GM23338 (cell line): ENCODE measurements at regions not wholly inside any gene's neighbourhood (a gene's known extent, or its start where the extent isn't known, plus 50 kb on each side); places are given as distances from the start of the nearest gene placed in this dataset.

ENCODE experiments used
- ATAC-seq: fragments of 200-7000 bp; cut with Tn5 transposase; 3 replicates; pipeline ENCODE4 v1.9.1; 2020
- DNase-seq: peaks from one replicate; pipeline ENCODE4 v3.0.0-alpha.2; 2015; ENCODE audit warnings: low spot score
- H2AFZ ChIP-seq: fragments of 200-600 bp; sonication (generic); 2 replicates; pipeline ENCODE4 v1.8.0; 2016; ENCODE audit warnings: antibody characterized with exemption, mild to moderate bottlenecking, moderate library complexity
- H3F3A ChIP-seq: fragments of 200-600 bp; sonication (generic); replicated peaks from 2 replicates; pipeline ENCODE4 v1.8.0; 2017; ENCODE audit warnings: antibody characterized with exemption, mixed run types, low read depth
- H3K27ac ChIP-seq: fragments of 200-600 bp; sonication (generic); 2 replicates; pipeline ENCODE4 v1.6.1; 2016; ENCODE audit warnings: low read depth
- H3K27me3 ChIP-seq: fragments of 200-600 bp; sonication (generic); 2 replicates; pipeline ENCODE4 v1.8.0; 2016; ENCODE audit warnings: mild to moderate bottlenecking, mixed run types, moderate library complexity; ENCODE audit not compliant: insufficient read depth
- H3K36me3 ChIP-seq: fragments of 200-600 bp; sonication (generic); 2 replicates; pipeline ENCODE4 v1.8.0; 2016; ENCODE audit warnings: mild to moderate bottlenecking; ENCODE audit not compliant: insufficient read depth
- H3K4me1 ChIP-seq: fragments of 200-600 bp; sonication (generic); 2 replicates; pipeline ENCODE4 v1.8.0; 2016; ENCODE audit warnings: mild to moderate bottlenecking, moderate library complexity; ENCODE audit not compliant: insufficient read depth
- H3K4me2 ChIP-seq: fragments of 200-600 bp; sonication (generic); 2 replicates; pipeline ENCODE4 v1.7.1; 2017; ENCODE audit warnings: mixed run types
- H3K4me3 ChIP-seq: fragments of 200-600 bp; sonication (generic); 2 replicates; pipeline ENCODE4 v1.6.1; 2016; ENCODE audit warnings: mixed run types
- H3K79me2 ChIP-seq: fragments of 200-600 bp; sonication (generic); replicated peaks from 2 replicates; pipeline ENCODE4 v1.8.0; 2017; ENCODE audit warnings: mild to moderate bottlenecking; ENCODE audit not compliant: insufficient read depth
- H3K9me2 ChIP-seq: fragments of 200-600 bp; sonication (generic); 2 replicates; pipeline ENCODE4 v1.8.0; 2017; ENCODE audit not compliant: insufficient read depth
- H4K20me1 ChIP-seq: fragments of 200-600 bp; sonication (generic); replicated peaks from 2 replicates; pipeline ENCODE4 v1.8.0; 2017; ENCODE audit warnings: mild to moderate bottlenecking; ENCODE audit not compliant: insufficient read depth
- H3K27ac Mint-ChIP-seq: 2 replicates; pipeline ENCODE4 v1.8.0; 2020; ENCODE audit warnings: inconsistent platforms, mild to moderate bottlenecking, moderate library complexity, mixed read lengths
- H3K27me3 Mint-ChIP-seq: 3 replicates; pipeline ENCODE4 v1.8.0; 2022; ENCODE audit warnings: low read depth, mild to moderate bottlenecking, moderate library complexity, mixed read lengths, inconsistent platforms; ENCODE audit not compliant: insufficient read depth, poor library complexity
- H3K36me3 Mint-ChIP-seq: 3 replicates; pipeline ENCODE4 v1.8.0; 2021; ENCODE audit warnings: low read depth, mild to moderate bottlenecking, inconsistent platforms, moderate library complexity, mixed read lengths
- H3K4me1 Mint-ChIP-seq: 3 replicates; pipeline ENCODE4 v1.8.0; 2020; ENCODE audit warnings: mild to moderate bottlenecking, inconsistent platforms, mixed read lengths
- H3K4me3 Mint-ChIP-seq: 3 replicates; pipeline ENCODE4 v1.8.0; 2021; ENCODE audit warnings: moderate library complexity, mild to moderate bottlenecking, inconsistent platforms, mixed read lengths
- H3K9me3 Mint-ChIP-seq: 3 replicates; pipeline ENCODE4 v1.8.0; 2020; ENCODE audit warnings: moderate library complexity, mild to moderate bottlenecking, inconsistent platforms, mixed read lengths
- CREB1 ChIP-seq: fragments of 250-450 bp; sonication (Bioruptor Pico); IDR thresholded peaks from 2 replicates; pipeline ENCODE4 v1.5.0; 2020; ENCODE audit warnings: low read depth, mild to moderate bottlenecking, moderate library complexity
- JUNB ChIP-seq: IDR thresholded peaks from one replicate; pipeline ENCODE4 v1.6.1; 2016; ENCODE audit warnings: antibody characterized with exemption; ENCODE audit not compliant: unreplicated experiment
- ZNF462 ChIP-seq: fragments of 250-450 bp; sonication (Bioruptor Pico); IDR thresholded peaks from 2 replicates; pipeline ENCODE4 v1.5.0; 2020; ENCODE audit warnings: mild to moderate bottlenecking, moderate library complexity

- peak; percentile 89 for DNase-seq
- peak overlapping the region; percentile 24; the same call in 2 of the 3 replicates for H3K4me3 Mint-ChIP-seq
Measured at GRCh38 chr15:38058596-38059075, 124.2 kb downstream of the TMCO5A start.

More at GRCh38 chr15:38058596-38059075, 124.2 kb downstream of the TMCO5A start:
- H3F3A ChIP-seq: no peaks in the 10 kb centered on the region
- peaks cover 12% of the 10 kb centered on the region for H3K27me3 Mint-ChIP-seq
- peak overlapping the region; percentile 25; the same call in 1 of the 2 replicates for H3K4me3 ChIP-seq
- TF ChIP-seq ZNF462 (CRISPR knock-in tag) (peak; percentile 46; the same call in 1 of the 2 replicates), JUNB (no peak), CREB1 (CRISPR knock-in tag) (0 out of 2 replicates have a peak, but pooled peaks have one; percentile 3)
- peak overlapping the region; percentile 85 for H3K27ac ChIP-seq
- H3K9me2 ChIP-seq: peaks cover under 1% of the 10 kb centered on the region; the same call in 1 of the 2 replicates
- H3K36me3 Mint-ChIP-seq: no peaks in the 10 kb centered on the region
- no peaks in the 10 kb centered on the region for H3K27me3 ChIP-seq
- H3K4me2 ChIP-seq: peak overlapping the region; percentile 63
- H3K79me2 ChIP-seq: no peaks in the 10 kb centered on the region
- H3K27ac Mint-ChIP-seq: peak overlapping the region; percentile 80
- peaks cover 39% of the 10 kb centered on the region for H3K4me1 Mint-ChIP-seq
- peak; percentile 90 for ATAC-seq
- no peaks in the 10 kb centered on the region for H3K9me3 Mint-ChIP-seq
- no peaks in the 10 kb centered on the region for H3K36me3 ChIP-seq
- no peaks in the 10 kb centered on the region for H4K20me1 ChIP-seq
- peaks cover 39% of the 10 kb centered on the region for H3K4me1 ChIP-seq
- no peak overlapping the region for H2AFZ ChIP-seq
